ENCODE measurements at regions not wholly inside any gene's neighbourhood (a gene's known extent, or its start where the extent isn't known, plus 50 kb on each side); places are given as distances from the start of the nearest gene placed in this dataset.

DNA sequence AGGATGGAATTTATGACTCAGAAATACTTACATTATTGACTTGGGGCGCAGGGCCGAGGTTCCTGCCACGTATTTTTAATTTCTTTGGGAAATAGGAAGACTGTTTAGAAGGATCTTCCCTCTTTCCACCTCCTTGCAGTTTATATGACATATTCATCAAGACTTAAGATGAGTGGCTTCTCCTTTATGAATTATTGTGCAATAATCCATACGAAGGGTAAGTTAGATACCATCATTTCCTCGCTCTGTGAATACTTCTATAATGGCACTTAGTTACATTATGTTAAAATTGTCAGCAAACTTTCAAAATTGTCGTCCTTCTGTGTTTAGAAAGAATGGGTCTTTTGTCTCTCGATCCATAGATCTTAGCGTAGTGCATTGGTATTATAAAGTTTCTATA lies 328.8 kb upstream of the UBE2E3 start:
- TF ChIP-seq, protein P1, sequence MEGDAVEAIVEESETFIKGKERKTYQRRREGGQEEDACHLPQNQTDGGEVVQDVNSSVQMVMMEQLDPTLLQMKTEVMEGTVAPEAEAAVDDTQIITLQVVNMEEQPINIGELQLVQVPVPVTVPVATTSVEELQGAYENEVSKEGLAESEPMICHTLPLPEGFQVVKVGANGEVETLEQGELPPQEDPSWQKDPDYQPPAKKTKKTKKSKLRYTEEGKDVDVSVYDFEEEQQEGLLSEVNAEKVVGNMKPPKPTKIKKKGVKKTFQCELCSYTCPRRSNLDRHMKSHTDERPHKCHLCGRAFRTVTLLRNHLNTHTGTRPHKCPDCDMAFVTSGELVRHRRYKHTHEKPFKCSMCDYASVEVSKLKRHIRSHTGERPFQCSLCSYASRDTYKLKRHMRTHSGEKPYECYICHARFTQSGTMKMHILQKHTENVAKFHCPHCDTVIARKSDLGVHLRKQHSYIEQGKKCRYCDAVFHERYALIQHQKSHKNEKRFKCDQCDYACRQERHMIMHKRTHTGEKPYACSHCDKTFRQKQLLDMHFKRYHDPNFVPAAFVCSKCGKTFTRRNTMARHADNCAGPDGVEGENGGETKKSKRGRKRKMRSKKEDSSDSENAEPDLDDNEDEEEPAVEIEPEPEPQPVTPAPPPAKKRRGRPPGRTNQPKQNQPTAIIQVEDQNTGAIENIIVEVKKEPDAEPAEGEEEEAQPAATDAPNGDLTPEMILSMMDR (conservative IDR thresholded peaks at IDR 0.05), result no peak
- TF ChIP-seq EZH2 (IDR thresholded peaks at IDR 0.05; ENCODE audit: low read depth), result no peak
